Smooth muscle cell (in vitro differentiated cells): ENCODE measurements at regions not wholly inside any gene's neighbourhood (a gene's known extent, or its start where the extent isn't known, plus 50 kb on each side); places are given as distances from the start of the nearest gene placed in this dataset.

ENCODE experiments used
- DNase-seq: peaks from one replicate; lab custom pipeline; 2025; ENCODE audit not compliant: unreplicated experiment; lab: John Stamatoyannopoulos, UW
- H2AFZ ChIP-seq: fragments of 200-600 bp; sonication (generic); 2 replicates; pipeline ENCODE4 v1.6.0; 2016; ENCODE audit warnings: antibody characterized with exemption, low read depth, mild to moderate bottlenecking
- H3F3A ChIP-seq: fragments of 200-600 bp; sonication (generic); 2 replicates; pipeline ENCODE4 v1.6.0; 2017; ENCODE audit warnings: antibody characterized with exemption, low read depth
- H3K27ac ChIP-seq: fragments of 200-600 bp; sonication (generic); 2 replicates; pipeline ENCODE4 v1.5.1; 2016; ENCODE audit warnings: low read depth, mild to moderate bottlenecking
- H3K27me3 ChIP-seq: fragments of 200-600 bp; sonication (generic); 2 replicates; pipeline ENCODE4 v1.6.1; 2016; ENCODE audit warnings: low read depth, mild to moderate bottlenecking
- H3K36me3 ChIP-seq: fragments of 200-600 bp; sonication (generic); 2 replicates; pipeline ENCODE4 v1.5.1; 2016; ENCODE audit warnings: low read depth
- H3K4me1 ChIP-seq: fragments of 200-600 bp; sonication (generic); 2 replicates; pipeline ENCODE4 v1.5.1; 2016; ENCODE audit warnings: low read depth
- H3K4me2 ChIP-seq: fragments of 200-600 bp; sonication (generic); 2 replicates; pipeline ENCODE4 v1.6.0; 2016; ENCODE audit warnings: mild to moderate bottlenecking
- H3K4me3 ChIP-seq: fragments of 200-600 bp; sonication (generic); 2 replicates; pipeline ENCODE4 v1.5.1; 2016; ENCODE audit warnings: mild to moderate bottlenecking
- H3K79me2 ChIP-seq: fragments of 200-600 bp; sonication (generic); 2 replicates; pipeline ENCODE4 v1.6.0; 2016; ENCODE audit warnings: low read depth, mild to moderate bottlenecking
- H3K9ac ChIP-seq: fragments of 200-600 bp; sonication (generic); 2 replicates; pipeline ENCODE4 v1.6.0; 2016; ENCODE audit warnings: low read depth
- H3K9me3 ChIP-seq: fragments of 200-600 bp; sonication (generic); replicated peaks from 2 replicates; pipeline ENCODE4 v1.5.1; 2016; ENCODE audit warnings: low read depth
- H4K20me1 ChIP-seq: fragments of 200-600 bp; sonication (generic); 2 replicates; pipeline ENCODE4 v1.6.0; 2016; ENCODE audit warnings: low read depth
- WGBS: methylation state at CpG from one replicate; pipeline ENCODE4 v1.1.7; 2016; ENCODE audit warnings: low lambda C conversion rate; 5-methylcytosine and 5-hydroxymethylcytosine counted together
- TF ChIP-seq, protein P1 (sequence below): fragments of 200-600 bp; sonication (generic); IDR thresholded peaks from 2 replicates; pipeline ENCODE4 v1.5.1; 2017; ENCODE audit warnings: borderline replicate concordance, mild to moderate bottlenecking, antibody characterized with exemption; ENCODE audit not compliant: insufficient read depth, poor library complexity, severe bottlenecking

DNA sequence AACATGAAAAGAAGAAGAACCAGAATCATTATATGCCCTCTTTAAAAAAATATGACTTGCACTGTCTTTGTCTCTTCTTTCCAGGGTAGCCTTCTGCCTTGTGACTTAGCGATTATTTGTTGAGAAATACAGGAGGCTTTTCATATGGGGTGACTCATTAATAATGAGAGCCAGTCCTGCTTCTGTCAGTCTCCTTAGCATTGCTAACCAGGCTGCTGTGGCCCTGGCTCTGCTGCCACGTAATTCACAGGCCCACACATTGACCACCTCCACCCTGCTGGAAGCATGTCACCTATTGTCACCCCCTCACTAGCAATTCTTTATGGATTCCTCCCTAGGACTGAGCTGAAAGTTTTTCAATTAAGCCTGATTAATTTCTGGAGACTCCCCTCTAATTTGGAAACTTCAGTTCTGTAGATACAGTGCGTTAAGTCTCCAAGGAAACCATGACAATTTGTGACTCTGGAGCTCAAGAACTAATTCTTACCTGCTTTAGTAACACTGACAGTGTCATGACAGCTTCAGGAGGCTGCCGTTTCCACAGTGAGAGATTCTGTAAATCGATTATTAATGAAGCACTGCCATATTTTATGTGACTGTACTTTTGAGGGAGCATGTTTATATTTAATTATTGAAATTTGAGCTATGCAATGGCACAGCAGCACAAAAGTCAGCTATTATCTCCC, 267.9 kb upstream of the SP8 start:
- no peak overlapping the region for H2AFZ ChIP-seq
- no peaks in the 10 kb centered on the region for H3K27me3 ChIP-seq
- H3F3A ChIP-seq: no peaks in the 10 kb centered on the region
- H3K36me3 ChIP-seq: no peaks in the 10 kb centered on the region
- H4K20me1 ChIP-seq: no peaks in the 10 kb centered on the region
- TF ChIP-seq, protein P1, sequence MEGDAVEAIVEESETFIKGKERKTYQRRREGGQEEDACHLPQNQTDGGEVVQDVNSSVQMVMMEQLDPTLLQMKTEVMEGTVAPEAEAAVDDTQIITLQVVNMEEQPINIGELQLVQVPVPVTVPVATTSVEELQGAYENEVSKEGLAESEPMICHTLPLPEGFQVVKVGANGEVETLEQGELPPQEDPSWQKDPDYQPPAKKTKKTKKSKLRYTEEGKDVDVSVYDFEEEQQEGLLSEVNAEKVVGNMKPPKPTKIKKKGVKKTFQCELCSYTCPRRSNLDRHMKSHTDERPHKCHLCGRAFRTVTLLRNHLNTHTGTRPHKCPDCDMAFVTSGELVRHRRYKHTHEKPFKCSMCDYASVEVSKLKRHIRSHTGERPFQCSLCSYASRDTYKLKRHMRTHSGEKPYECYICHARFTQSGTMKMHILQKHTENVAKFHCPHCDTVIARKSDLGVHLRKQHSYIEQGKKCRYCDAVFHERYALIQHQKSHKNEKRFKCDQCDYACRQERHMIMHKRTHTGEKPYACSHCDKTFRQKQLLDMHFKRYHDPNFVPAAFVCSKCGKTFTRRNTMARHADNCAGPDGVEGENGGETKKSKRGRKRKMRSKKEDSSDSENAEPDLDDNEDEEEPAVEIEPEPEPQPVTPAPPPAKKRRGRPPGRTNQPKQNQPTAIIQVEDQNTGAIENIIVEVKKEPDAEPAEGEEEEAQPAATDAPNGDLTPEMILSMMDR: no peak
- H3K27ac ChIP-seq: no peak overlapping the region
- no peak overlapping the region for H3K4me2 ChIP-seq
- H3K79me2 ChIP-seq: no peaks in the 10 kb centered on the region
- WGBS: 78% methylated on average over 5 of the region's 5 CpGs
- no peak for DNase-seq
- H3K9ac ChIP-seq: no peak overlapping the region
- H3K9me3 ChIP-seq: peaks cover 3% of the 10 kb centered on the region
- H3K4me3 ChIP-seq: no peak overlapping the region
- no peaks in the 10 kb centered on the region for H3K4me1 ChIP-seq

GRCh38 chr7:21059069-21059468, 272.4 kb upstream of the SP8 start:
- no peaks in the 10 kb centered on the region for H4K20me1 ChIP-seq
- 57% methylated on average over 2 of the region's 2 CpGs for WGBS
- H3K36me3 ChIP-seq: no peaks in the 10 kb centered on the region
- no peak overlapping the region for H3K9ac ChIP-seq
- no peak for DNase-seq
- H3K4me2 ChIP-seq: no peak overlapping the region
- H3K27ac ChIP-seq: no peak overlapping the region
- H3K79me2 ChIP-seq: no peaks in the 10 kb centered on the region
- no peaks in the 10 kb centered on the region for H3K27me3 ChIP-seq
- peaks cover 3% of the 10 kb centered on the region for H3K9me3 ChIP-seq
- TF ChIP-seq, protein P1: no peak
- H3K4me3 ChIP-seq: no peak overlapping the region
- H3K4me1 ChIP-seq: no peaks in the 10 kb centered on the region
- H3F3A ChIP-seq: no peaks in the 10 kb centered on the region
- H2AFZ ChIP-seq: no peak overlapping the region

GRCh38 chr7:21063106-21063505, 276.4 kb upstream of the SP8 start:
- TF ChIP-seq, protein P1: no peak
- no peaks in the 10 kb centered on the region for H3K79me2 ChIP-seq
- H3K9ac ChIP-seq: no peak overlapping the region
- WGBS: 91% methylated on average over 2 of the region's 2 CpGs
- H3K4me2 ChIP-seq: no peak overlapping the region
- no peak overlapping the region for H2AFZ ChIP-seq
- H3F3A ChIP-seq: no peaks in the 10 kb centered on the region
- no peaks in the 10 kb centered on the region for H3K27me3 ChIP-seq
- H3K4me3 ChIP-seq: no peak overlapping the region
- peaks cover 3% of the 10 kb centered on the region for H3K9me3 ChIP-seq
- no peak for DNase-seq
- H3K4me1 ChIP-seq: no peaks in the 10 kb centered on the region
- H3K36me3 ChIP-seq: no peaks in the 10 kb centered on the region
- H4K20me1 ChIP-seq: no peaks in the 10 kb centered on the region
- H3K27ac ChIP-seq: no peak overlapping the region
